K562 (cell line): ENCODE measurements at regions not wholly inside any gene's neighbourhood (a gene's known extent, or its start where the extent isn't known, plus 50 kb on each side); places are given as distances from the start of the nearest gene placed in this dataset.

Source experiments
- EZH2 ChIP-seq: IDR thresholded peaks from 2 replicates; pipeline ENCODE4 v1.6.1; 2012; ENCODE audit warnings: low read depth, mild to moderate bottlenecking, inconsistent platforms, low read length, borderline replicate concordance
- HCFC1 ChIP-seq: IDR thresholded peaks from 2 replicates; pipeline ENCODE4 v1.6.1; 2012; ENCODE audit warnings: low read depth, low read length, improper control_type of control experiment
- MED1 ChIP-seq: sonication (generic); formaldehyde crosslinking; IDR thresholded peaks from 2 replicates; pipeline ENCODE4 v1.8.1; 2023; ENCODE audit warnings: missing genetic modification reagents, borderline replicate concordance
- NBN ChIP-seq: fragments of 450-650 bp; IDR thresholded peaks from 2 replicates; pipeline ENCODE4 v1.6.1; 2016; ENCODE audit warnings: low read depth, mild to moderate bottlenecking
- NR0B1 ChIP-seq: fragments of 450-650 bp; IDR thresholded peaks from one replicate; pipeline ENCODE4 v1.6.1; 2018; ENCODE audit warnings: mild to moderate bottlenecking, moderate library complexity; ENCODE audit not compliant: partially characterized antibody
- SMAD3 ChIP-seq: fragments of 450-650 bp; formaldehyde crosslinking; conservative IDR thresholded peaks from 2 replicates; pipeline ENCODE4 v1.4.0; 2020; ENCODE audit warnings: mild to moderate bottlenecking
- TF ChIP-seq, protein P1 (sequence below), 2 experiments: fragments of 450-650 bp; formaldehyde crosslinking in 1 of 2; IDR thresholded peaks; 2 replicates each; pipeline versions ENCODE4 v1.4.0 to v1.6.1; 2014 to 2020; ENCODE audit warnings: mild to moderate bottlenecking in 2 of 2, borderline replicate concordance in 1 of 2, low read depth in 1 of 2

DNA sequence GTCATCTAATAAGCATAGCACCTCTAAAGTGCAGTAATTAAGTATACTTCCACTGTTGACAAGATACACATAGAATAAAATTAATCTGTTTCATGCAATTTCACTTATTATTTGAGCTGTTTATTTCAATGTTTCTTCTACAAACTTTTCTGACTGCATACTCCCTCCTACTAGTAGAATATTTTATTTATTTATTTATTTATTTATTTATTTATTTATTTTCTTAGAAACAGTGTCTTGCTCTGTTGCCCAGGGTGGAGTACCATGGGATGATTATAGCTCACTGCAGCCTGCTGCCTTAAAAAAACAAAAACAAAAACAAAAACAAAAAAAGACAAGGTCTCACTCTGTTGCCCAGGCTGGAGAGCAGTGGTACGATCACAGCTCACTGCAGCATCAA, 68.4 kb upstream of the KITLG start:
- TF ChIP-seq MED1 (CRISPR knock-in tag), result no peak
- TF ChIP-seq NBN, result no peak
- TF ChIP-seq HCFC1, result no peak
- TF ChIP-seq, protein P1, sequence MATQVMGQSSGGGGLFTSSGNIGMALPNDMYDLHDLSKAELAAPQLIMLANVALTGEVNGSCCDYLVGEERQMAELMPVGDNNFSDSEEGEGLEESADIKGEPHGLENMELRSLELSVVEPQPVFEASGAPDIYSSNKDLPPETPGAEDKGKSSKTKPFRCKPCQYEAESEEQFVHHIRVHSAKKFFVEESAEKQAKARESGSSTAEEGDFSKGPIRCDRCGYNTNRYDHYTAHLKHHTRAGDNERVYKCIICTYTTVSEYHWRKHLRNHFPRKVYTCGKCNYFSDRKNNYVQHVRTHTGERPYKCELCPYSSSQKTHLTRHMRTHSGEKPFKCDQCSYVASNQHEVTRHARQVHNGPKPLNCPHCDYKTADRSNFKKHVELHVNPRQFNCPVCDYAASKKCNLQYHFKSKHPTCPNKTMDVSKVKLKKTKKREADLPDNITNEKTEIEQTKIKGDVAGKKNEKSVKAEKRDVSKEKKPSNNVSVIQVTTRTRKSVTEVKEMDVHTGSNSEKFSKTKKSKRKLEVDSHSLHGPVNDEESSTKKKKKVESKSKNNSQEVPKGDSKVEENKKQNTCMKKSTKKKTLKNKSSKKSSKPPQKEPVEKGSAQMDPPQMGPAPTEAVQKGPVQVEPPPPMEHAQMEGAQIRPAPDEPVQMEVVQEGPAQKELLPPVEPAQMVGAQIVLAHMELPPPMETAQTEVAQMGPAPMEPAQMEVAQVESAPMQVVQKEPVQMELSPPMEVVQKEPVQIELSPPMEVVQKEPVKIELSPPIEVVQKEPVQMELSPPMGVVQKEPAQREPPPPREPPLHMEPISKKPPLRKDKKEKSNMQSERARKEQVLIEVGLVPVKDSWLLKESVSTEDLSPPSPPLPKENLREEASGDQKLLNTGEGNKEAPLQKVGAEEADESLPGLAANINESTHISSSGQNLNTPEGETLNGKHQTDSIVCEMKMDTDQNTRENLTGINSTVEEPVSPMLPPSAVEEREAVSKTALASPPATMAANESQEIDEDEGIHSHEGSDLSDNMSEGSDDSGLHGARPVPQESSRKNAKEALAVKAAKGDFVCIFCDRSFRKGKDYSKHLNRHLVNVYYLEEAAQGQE (IDR thresholded peaks at IDR 0.05; ENCODE audit: borderline replicate concordance), result no peak
- TF ChIP-seq, protein P1 (CRISPR knock-in tag; IDR thresholded peaks at IDR 0.05; ENCODE audit: low read depth), result no peak
- no peak for TF ChIP-seq EZH2
- TF ChIP-seq SMAD3 (CRISPR knock-in tag), result no peak
- no peak for TF ChIP-seq NR0B1
